WTC11 (cell line): ENCODE measurements at regions not wholly inside any gene's neighbourhood (a gene's known extent, or its start where the extent isn't known, plus 50 kb on each side); places are given as distances from the start of the nearest gene placed in this dataset.

Source experiments
- FOXJ3 ChIP-seq: sonication (generic); formaldehyde crosslinking; IDR thresholded peaks from 2 replicates; pipeline ENCODE4 v1.9.0; 2021; ENCODE audit warnings: missing genetic modification reagents, mild to moderate bottlenecking, borderline replicate concordance
- ZBTB21 ChIP-seq: sonication (generic); formaldehyde crosslinking; IDR thresholded peaks from 2 replicates; pipeline ENCODE4 v1.8.1; 2023; ENCODE audit warnings: mild to moderate bottlenecking, missing genetic modification reagents, borderline replicate concordance
- ZNF138 ChIP-seq: sonication (generic); formaldehyde crosslinking; conservative IDR thresholded peaks from 2 replicates; pipeline ENCODE4 v1.8.1; 2022; ENCODE audit warnings: mild to moderate bottlenecking, moderate library complexity, missing genetic modification reagents
- TF ChIP-seq, protein P1 (sequence below): sonication (generic); formaldehyde crosslinking; IDR thresholded peaks from 2 replicates; pipeline ENCODE4 v1.8.0; 2022; ENCODE audit warnings: missing genetic modification reagents
- TF ChIP-seq, protein P2 (sequence below): fragments of 200-600 bp; IDR thresholded peaks from 2 replicates; pipeline ENCODE4 v1.8.0; 2022; ENCODE audit warnings: antibody characterized with exemption

- TF ChIP-seq ZBTB21 (CRISPR knock-in tag) (no peak), FOXJ3 (no peak), ZNF138 (CRISPR knock-in tag) (no peak)
- TF ChIP-seq, protein P1, sequence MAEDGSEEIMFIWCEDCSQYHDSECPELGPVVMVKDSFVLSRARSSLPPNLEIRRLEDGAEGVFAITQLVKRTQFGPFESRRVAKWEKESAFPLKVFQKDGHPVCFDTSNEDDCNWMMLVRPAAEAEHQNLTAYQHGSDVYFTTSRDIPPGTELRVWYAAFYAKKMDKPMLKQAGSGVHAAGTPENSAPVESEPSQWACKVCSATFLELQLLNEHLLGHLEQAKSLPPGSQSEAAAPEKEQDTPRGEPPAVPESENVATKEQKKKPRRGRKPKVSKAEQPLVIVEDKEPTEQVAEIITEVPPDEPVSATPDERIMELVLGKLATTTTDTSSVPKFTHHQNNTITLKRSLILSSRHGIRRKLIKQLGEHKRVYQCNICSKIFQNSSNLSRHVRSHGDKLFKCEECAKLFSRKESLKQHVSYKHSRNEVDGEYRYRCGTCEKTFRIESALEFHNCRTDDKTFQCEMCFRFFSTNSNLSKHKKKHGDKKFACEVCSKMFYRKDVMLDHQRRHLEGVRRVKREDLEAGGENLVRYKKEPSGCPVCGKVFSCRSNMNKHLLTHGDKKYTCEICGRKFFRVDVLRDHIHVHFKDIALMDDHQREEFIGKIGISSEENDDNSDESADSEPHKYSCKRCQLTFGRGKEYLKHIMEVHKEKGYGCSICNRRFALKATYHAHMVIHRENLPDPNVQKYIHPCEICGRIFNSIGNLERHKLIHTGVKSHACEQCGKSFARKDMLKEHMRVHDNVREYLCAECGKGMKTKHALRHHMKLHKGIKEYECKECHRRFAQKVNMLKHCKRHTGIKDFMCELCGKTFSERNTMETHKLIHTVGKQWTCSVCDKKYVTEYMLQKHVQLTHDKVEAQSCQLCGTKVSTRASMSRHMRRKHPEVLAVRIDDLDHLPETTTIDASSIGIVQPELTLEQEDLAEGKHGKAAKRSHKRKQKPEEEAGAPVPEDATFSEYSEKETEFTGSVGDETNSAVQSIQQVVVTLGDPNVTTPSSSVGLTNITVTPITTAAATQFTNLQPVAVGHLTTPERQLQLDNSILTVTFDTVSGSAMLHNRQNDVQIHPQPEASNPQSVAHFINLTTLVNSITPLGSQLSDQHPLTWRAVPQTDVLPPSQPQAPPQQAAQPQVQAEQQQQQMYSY (CRISPR knock-in tag) = no peak
- TF ChIP-seq, protein P2, sequence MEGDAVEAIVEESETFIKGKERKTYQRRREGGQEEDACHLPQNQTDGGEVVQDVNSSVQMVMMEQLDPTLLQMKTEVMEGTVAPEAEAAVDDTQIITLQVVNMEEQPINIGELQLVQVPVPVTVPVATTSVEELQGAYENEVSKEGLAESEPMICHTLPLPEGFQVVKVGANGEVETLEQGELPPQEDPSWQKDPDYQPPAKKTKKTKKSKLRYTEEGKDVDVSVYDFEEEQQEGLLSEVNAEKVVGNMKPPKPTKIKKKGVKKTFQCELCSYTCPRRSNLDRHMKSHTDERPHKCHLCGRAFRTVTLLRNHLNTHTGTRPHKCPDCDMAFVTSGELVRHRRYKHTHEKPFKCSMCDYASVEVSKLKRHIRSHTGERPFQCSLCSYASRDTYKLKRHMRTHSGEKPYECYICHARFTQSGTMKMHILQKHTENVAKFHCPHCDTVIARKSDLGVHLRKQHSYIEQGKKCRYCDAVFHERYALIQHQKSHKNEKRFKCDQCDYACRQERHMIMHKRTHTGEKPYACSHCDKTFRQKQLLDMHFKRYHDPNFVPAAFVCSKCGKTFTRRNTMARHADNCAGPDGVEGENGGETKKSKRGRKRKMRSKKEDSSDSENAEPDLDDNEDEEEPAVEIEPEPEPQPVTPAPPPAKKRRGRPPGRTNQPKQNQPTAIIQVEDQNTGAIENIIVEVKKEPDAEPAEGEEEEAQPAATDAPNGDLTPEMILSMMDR = no peak
Measured at GRCh38 chr17:65388911-65389310, 172.5 kb downstream of the AXIN2 start.
